Uterus (tissue), 2 donors: ENCODE measurements at regions not wholly inside any gene's neighbourhood (a gene's known extent, or its start where the extent isn't known, plus 50 kb on each side); places are given as distances from the start of the nearest gene placed in this dataset.

ENCODE experiments used
- CTCF ChIP-seq, 4 experiments: fragments of 200-600 bp in 2 of 4; fragments of 450-650 bp in 2 of 4; sonication (generic) in 2 of 4; IDR thresholded peaks; one replicate each; pipeline ENCODE4 v1.5.1; 2016 to 2019; ENCODE audit warnings: antibody characterized with exemption in 4 of 4, mild to moderate bottlenecking in 2 of 4, moderate library complexity in 1 of 4
- POLR2A ChIP-seq, 2 donors: fragments of 450-650 bp; IDR thresholded peaks; one replicate each; pipeline ENCODE4 v1.6.1; 2016; ENCODE audit warnings: antibody characterized with exemption in 2 of 2, mild to moderate bottlenecking in 1 of 2, moderate library complexity in 1 of 2

- TF ChIP-seq CTCF (IDR thresholded peaks at IDR 0.05) (no peak), POLR2A (IDR thresholded peaks at IDR 0.05) (no peak)
Observed at GRCh38 chr1:164921493-164921892, 362.5 kb downstream of the PBX1 start.
